Common myeloid progenitor, CD34-positive (primary cell): ENCODE measurements at regions not wholly inside any gene's neighbourhood (a gene's known extent, or its start where the extent isn't known, plus 50 kb on each side); places are given as distances from the start of the nearest gene placed in this dataset.

Experiments used
- CTCF ChIA-PET: fragments of 350-600 bp; sonication (Branson Sonifier 250); formaldehyde crosslinking; loops from one replicate; lab custom pipeline; 2021; ENCODE audit warnings: antibody characterized with exemption; lab: Charles Lee
- POLR2A ChIA-PET: fragments of 350-600 bp; sonication (Branson Sonifier 250); formaldehyde crosslinking; loops from one replicate; lab custom pipeline; 2021; ENCODE audit warnings: antibody characterized with exemption; lab: Charles Lee
- DNase-seq, 3 donors: peaks; one replicate each; pipeline versions ENCODE4 v3.0.0 to v3.0.0-alpha.2; 2013
- H3K27ac ChIP-seq, 2 experiments: 1 replicate in 1 of 2; 2 replicates in 1 of 2; pipeline ENCODE4 v1.7.0; 2013; ENCODE audit warnings: inconsistent platforms in 2 of 2, low read length in 2 of 2, mild to moderate bottlenecking in 2 of 2, low read depth in 1 of 2, moderate library complexity in 1 of 2; ENCODE audit not compliant: severe bottlenecking in 2 of 2, insufficient read depth in 1 of 2, poor library complexity in 1 of 2
- H3K27me3 ChIP-seq, 5 experiments: replicated peaks in 2 of 5; 1 replicate in 3 of 5; 2 replicates in 2 of 5; pipeline versions ENCODE4 v1.6.1 to v1.7.0; 2013; ENCODE audit warnings: low read length in 4 of 5, mild to moderate bottlenecking in 2 of 5, moderate library complexity in 2 of 5, inconsistent platforms in 1 of 5; ENCODE audit not compliant: insufficient read depth in 5 of 5, control insufficient read depth in 4 of 5
- H3K36me3 ChIP-seq, 4 experiments: 1 replicate in 2 of 4; 2 replicates in 2 of 4; pipeline versions ENCODE4 v1.6.1 to v1.7.0; 2013; ENCODE audit warnings: low read length in 3 of 4, control low read depth in 1 of 4, mild to moderate bottlenecking in 1 of 4; ENCODE audit not compliant: control insufficient read depth in 4 of 4, insufficient read depth in 4 of 4
- H3K4me1 ChIP-seq, 4 experiments: 1 replicate in 3 of 4; 2 replicates in 1 of 4; pipeline versions ENCODE4 v1.6.1 to v1.7.1; 2013; ENCODE audit warnings: low read length in 3 of 4, mild to moderate bottlenecking in 3 of 4, control low read depth in 1 of 4, inconsistent platforms in 1 of 4, moderate library complexity in 1 of 4; ENCODE audit not compliant: control insufficient read depth in 4 of 4, insufficient read depth in 4 of 4; ENCODE audit errors: control extremely low read depth in 1 of 4
- H3K4me3 ChIP-seq, 7 experiments: 1 replicate in 4 of 7; 2 replicates in 3 of 7; pipeline versions ENCODE4 v1.5.1 to v1.7.0; 2013; ENCODE audit warnings: mild to moderate bottlenecking in 7 of 7, low read length in 6 of 7, moderate library complexity in 6 of 7, inconsistent platforms in 2 of 7, low read depth in 2 of 7, control low read depth in 1 of 7; ENCODE audit not compliant: insufficient read depth in 4 of 7, control insufficient read depth in 1 of 7; ENCODE audit errors: extremely low read depth in 1 of 7
- H3K9me3 ChIP-seq, 5 experiments: 1 replicate in 4 of 5; 2 replicates in 1 of 5; pipeline versions ENCODE4 v1.6.1 to v1.7.1; 2013; ENCODE audit warnings: low read length in 4 of 5, mild to moderate bottlenecking in 2 of 5, inconsistent platforms in 1 of 5, low read depth in 1 of 5, moderate library complexity in 1 of 5; ENCODE audit not compliant: control insufficient read depth in 4 of 5, insufficient read depth in 2 of 5; ENCODE audit errors: control extremely low read depth in 1 of 5
- WGBS: methylation state at CpG from one replicate; pipeline ENCODE4 v1.1.5; 2013; ENCODE audit not compliant: insufficient coverage; 5-methylcytosine and 5-hydroxymethylcytosine counted together

DNA sequence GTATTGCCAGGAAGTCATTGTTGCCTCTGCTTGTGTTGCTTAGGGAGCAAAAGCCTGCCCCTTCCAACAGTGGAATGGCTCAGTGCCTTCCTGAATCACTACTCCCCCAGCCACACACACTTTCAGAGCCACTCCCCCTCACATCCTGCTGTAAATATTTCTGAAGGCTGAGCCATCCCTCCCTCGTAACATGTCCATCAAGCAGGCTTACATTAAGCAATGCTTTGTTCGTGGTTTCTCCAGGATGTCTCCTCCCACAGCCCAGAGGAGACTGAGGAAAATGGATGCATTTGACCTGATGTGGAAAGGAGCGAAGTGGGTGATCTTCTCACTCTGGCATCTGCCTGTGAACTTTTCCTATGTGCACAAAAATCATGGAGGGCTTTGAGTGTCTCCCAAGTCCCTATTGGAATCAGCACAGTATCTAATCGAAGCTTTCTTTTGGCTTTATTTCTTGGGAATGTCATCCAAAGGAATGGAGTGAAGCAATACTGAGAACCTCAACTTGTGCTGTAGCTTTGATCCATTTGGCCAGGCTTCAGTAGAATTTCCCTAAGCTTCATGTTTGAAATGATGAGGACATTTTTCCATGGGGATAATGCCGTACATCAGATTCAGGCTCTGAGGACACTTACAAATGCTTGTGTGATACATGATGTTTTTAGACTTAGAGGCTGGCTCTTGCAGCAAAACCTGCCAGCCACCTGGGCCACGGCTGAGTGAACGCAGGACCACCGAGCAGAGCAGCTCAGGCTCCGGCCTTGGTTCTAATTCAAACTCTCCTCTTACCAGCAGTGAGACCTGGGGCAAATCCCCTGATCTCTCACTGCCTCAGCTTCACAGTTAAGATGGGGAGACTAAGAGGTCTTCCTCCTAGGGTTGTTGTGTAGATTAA, 389.1 kb downstream of the ENC1 start:
- ChIA-PET POLR2A (no interaction called here), CTCF (interaction anchor here (0.8 to 1.4 kb wide), 2 partner anchors 10 to 12 kb away, joined by 3 to 4 read pairs; no protein-coding TSS in a partner anchor)
- no peaks in the 10 kb centered on the region for H3K36me3 ChIP-seq

DNA sequence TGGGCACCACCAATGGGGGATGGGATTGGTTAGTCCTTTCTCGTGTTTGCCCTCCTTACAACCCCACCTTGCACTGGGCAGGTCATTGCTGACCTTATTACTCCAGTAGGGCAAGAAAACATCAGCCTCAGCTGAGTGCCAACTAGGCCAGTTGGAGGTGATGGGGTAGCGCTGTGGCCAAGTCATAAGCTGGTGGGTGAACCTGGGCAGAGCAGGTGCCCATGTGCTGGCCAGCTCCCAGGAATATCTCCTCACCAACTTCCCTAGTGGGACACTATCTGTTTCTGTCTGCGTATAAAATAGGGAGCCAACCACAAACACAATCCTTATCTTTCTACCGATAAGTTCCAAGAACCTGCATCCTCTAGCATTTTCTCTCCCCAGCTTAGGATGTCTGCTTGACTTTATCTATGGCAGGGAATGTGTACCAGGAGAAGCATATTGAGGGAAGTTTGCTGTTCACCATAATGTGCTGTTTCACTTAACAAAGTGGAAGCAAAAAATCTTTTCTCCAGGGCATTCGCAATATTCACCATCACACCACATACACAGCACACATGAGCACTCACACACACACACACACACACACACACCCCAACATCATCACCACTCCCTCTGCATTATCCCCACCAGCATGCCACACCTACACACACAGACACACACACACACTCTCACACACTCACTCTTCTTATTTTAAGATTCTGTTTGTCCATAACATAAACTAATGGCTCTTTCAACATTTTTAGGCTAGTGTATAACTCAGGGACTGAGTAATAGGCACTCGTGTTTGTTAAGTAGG, 390.0 kb downstream of the ENC1 start:
- Histone ChIP-seq H3K27ac (no peak overlapping the region), H3K27me3 (no peaks in the 10 kb centered on the region), H3K4me1 (peaks cover 0 to 22% (median 16%) of the 10 kb centered on the region in 4 experiments), H3K36me3 (no peaks in the 10 kb centered on the region), H3K9me3 (no peaks in the 10 kb centered on the region), H3K4me3 (peak overlapping the region in 1 of 7 experiments; percentile 32)
- ChIA-PET CTCF (no interaction called here), POLR2A (interaction anchor here (0.7 kb wide), 1 partner anchor 224 kb away, joined by 3 read pairs; no protein-coding TSS in a partner anchor)
- 94% methylated on average over 3 of the region's 6 CpGs for whole genome bisulfite sequencing
- DNase-seq = peak in 2 of 3 donors; percentile 20 to 28

More for the DNA sequence above, 389.1 kb downstream of the ENC1 start:
- Histone ChIP-seq H3K9me3 (no peaks in the 10 kb centered on the region), H3K27ac (no peak overlapping the region), H3K4me3 (peak overlapping the region in 2 of 7 experiments; percentile 0 to 32), H3K4me1 (peaks cover 0 to 22% (median 16%) of the 10 kb centered on the region in 4 experiments), H3K27me3 (no peaks in the 10 kb centered on the region)
- peak in 2 of 3 donors; percentile 60 to 63 for DNase-seq
- WGBS = 82% methylated on average over 6 of the region's 9 CpGs

DNA sequence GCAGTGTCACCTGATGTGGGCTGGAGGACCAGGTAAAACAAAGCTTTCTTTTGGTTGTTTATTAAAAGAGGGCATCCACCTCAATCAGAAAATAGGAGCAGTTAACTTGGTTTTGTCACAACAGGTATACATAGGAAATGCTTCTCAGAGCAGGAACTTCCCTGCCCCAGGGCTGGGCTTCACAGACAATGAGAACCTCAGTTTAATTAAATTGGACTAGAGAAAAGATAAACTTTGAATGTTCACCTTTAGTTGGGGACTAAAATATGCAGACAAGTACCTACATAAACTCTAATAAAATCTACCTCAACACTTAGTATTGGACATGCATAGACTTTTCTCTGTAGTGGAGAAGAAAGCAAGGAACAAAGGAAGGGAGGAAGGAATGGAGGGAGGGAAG, 392.0 kb downstream of the ENC1 start:
- Histone ChIP-seq H3K36me3 (no peaks in the 10 kb centered on the region), H3K27me3 (no peaks in the 10 kb centered on the region), H3K4me1 (peaks cover 0 to 27% (median 16%) of the 10 kb centered on the region in 4 experiments), H3K4me3 (no peak overlapping the region), H3K27ac (no peak overlapping the region), H3K9me3 (no peaks in the 10 kb centered on the region)
- CTCF ChIA-PET = no interaction called here
- POLR2A ChIA-PET = no interaction called here
- no peak for DNase-seq

DNA sequence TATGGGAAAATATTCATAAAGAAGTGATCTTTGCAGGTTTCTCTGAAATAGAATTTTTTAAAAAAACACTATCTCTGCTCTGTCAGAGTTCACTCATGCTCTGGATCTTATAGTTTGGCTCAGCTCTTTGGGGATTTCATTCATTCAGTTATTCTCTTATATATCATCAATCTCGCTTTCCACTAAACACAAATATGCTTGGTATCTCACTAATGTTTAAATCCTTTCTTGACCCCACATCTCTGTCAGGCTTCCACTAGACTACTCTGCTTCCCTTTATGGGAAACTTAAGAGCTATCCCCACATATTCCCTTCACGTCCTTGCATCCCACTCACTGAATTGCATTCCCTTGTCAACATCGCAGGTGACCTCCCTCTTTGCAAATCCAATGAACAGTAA, 396.1 kb downstream of the ENC1 start:
- Histone ChIP-seq H3K27me3 (no peaks in the 10 kb centered on the region), H3K4me3 (no peak overlapping the region), H3K4me1 (peaks cover 5 to 38% (median 13%) of the 10 kb centered on the region in 4 experiments), H3K36me3 (no peaks in the 10 kb centered on the region), H3K9me3 (no peaks in the 10 kb centered on the region), H3K27ac (no peak overlapping the region)
- POLR2A ChIA-PET = no interaction called here
- CTCF ChIA-PET = no interaction called here
- no peak for DNase-seq
- WGBS = 100% methylated on average over 3 of the region's 3 CpGs

DNA sequence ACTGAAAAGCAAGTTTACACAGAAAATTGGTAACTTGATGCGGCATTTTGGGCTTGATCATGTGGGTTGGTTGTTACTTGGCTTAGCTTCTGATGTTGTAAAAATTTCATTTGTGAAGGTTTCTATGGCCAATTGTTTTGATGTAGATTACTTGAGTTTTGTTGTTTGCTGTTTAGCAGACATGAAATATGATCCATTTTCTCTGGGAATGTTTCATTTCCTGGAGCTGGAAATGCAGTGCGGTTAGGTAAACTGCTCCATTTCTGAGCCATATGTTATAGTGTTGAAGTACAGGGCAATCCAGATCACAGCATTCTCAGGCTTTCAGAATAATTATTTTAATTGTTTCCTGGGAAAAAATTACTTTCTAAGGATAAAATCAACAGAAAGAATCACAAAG, 396.9 kb downstream of the ENC1 start:
- Histone ChIP-seq H3K4me1 (peaks cover 13 to 45% (median 19%) of the 10 kb centered on the region in 4 experiments), H3K27ac (no peak overlapping the region), H3K36me3 (no peaks in the 10 kb centered on the region), H3K9me3 (no peaks in the 10 kb centered on the region), H3K4me3 (no peak overlapping the region), H3K27me3 (no peaks in the 10 kb centered on the region)
- WGBS = 100% methylated on average over 1 of the region's 2 CpGs
- ChIA-PET CTCF (no interaction called here), POLR2A (no interaction called here)
- DNase-seq = no peak

DNA sequence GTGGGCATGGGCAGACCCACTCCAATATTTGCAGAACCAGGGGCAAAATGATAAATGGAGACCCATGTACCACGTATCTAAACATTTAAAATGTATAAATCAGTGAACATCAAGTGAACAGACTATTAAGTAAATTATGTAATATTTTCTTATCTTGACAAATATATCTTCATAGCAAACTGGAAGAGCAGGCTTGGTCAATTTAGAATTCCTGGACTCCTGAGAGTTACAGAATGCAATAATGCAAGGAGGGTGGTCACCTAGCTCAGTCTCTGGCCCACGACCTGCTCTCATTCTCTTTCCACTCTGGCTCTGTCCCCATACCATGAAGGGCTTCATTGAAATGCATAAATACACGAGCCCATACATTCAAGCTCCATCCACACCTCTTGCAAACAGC, 398.0 kb downstream of the ENC1 start:
- no peak overlapping the region for H3K27ac ChIP-seq
- no peaks in the 10 kb centered on the region for H3K36me3 ChIP-seq
- H3K9me3 ChIP-seq = peaks cover 0 to 3% (median 0%) of the 10 kb centered on the region in 5 experiments
- H3K4me3 ChIP-seq = no peak overlapping the region
- peaks cover 15 to 50% (median 23%) of the 10 kb centered on the region in 4 experiments for H3K4me1 ChIP-seq
- no peaks in the 10 kb centered on the region for H3K27me3 ChIP-seq
- ChIA-PET CTCF (no interaction called here), POLR2A (no interaction called here)
- no CpG with 5 or more reads among the region's 3 CpGs for WGBS
- no peak for DNase-seq
